ENCODE measurements at regions not wholly inside any gene's neighbourhood (a gene's known extent, or its start where the extent isn't known, plus 50 kb on each side); places are given as distances from the start of the nearest gene placed in this dataset.
A peak's percentile ranks its signal among the peaks of the same experiment; 100 is the strongest.

DNA sequence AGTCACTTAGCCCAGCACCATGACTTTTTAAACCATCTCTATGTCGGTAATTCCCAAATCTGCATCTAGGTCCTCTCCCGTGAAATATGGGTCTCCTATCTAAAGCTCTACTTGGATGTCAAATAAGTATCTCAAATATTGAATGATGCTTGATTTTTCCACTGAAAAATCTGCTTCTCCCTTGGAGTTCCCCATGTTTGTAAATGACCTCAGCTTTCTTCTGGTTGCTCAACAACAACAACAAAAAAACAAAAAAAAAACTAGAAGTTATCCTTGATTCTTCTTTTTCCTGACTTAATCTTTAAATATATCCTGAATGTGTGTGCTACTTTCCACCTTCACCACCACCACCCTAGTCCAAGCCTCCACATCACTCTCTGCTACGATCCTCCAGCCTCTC is 307.5 kb upstream of the UBE2E2 start:
- no peak for TF ChIP-seq Cebpa-rat (IDR thresholded peaks at IDR 0.05)
- Histone ChIP-seq H3K4me3 (no peak overlapping the region), H3K4me2 (no peak overlapping the region; a peak in 1 of 22 replicates), H3K27me3 (no peaks in the 10 kb centered on the region), H3K9me3 (replicated peaks in 1 of 11) (peaks cover 0 to under 1% (median 0%) of the 10 kb centered on the region in 11 experiments; a peak in 1 of 22 replicates), H3K36me3 (no peaks in the 10 kb centered on the region), H3K4me1 (peaks cover 0 to 7% (median 0%) of the 10 kb centered on the region in 10 experiments; a peak in 1 of 20 replicates), H3K9ac (no peak overlapping the region), H3K27ac (no peak overlapping the region), H4K20me1 (no peaks in the 10 kb centered on the region)

DNA sequence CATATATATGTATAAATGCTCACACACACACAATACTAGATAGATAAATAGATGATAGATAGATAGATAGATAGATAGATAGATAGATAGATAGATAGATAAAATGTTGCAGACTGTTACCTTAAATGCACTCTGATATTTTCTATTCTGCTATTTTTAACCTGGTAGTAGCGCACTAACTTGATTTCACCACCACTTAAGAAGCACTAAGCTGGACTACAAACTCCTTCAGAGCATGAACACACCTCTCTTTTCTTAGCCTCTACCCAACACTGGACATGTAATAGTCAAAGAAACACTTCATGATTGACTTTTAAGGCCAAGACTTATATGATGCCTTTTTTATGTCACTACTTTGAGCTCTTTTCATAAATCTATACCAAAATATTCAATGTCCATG is 304.6 kb upstream of the UBE2E2 start:
- no peak overlapping the region for H3K27ac ChIP-seq
- no peak overlapping the region for H3K9ac ChIP-seq
- no peak for TF ChIP-seq Cebpa-rat (IDR thresholded peaks at IDR 0.05)
- H3K36me3 ChIP-seq, result no peaks in the 10 kb centered on the region
- H3K9me3 ChIP-seq (replicated peaks in 1 of 11), result peaks cover 11 to 15% (median 13%) of the 10 kb centered on the region in 11 experiments; a peak in 18 of 22 replicates
- no peaks in the 10 kb centered on the region for H4K20me1 ChIP-seq
- no peak overlapping the region for H3K4me3 ChIP-seq
- H3K27me3 ChIP-seq, result no peaks in the 10 kb centered on the region
- peaks cover 0 to 7% (median 0%) of the 10 kb centered on the region in 10 experiments; a peak in 1 of 20 replicates for H3K4me1 ChIP-seq
- H3K4me2 ChIP-seq, result no peak overlapping the region

DNA sequence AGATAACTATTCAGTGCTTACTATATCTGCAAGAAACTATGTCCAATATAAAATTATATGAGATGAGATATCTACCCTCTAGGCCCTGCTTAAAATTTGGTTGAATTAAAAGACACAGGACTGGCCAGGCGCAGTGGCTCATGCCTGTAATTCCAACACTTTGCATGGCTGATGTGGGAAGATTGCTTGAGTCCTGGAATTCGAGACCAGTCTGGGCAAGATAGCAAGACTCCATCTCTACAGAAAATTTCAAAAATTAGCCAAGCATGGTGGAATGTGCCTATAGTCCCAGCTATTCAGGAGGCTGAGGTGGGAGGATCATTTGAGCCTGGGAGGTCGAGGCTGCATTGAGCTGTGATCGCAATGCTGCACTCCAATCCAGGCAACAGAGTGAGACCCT is 303.7 kb upstream of the UBE2E2 start:
- Histone ChIP-seq H3K36me3 (no peaks in the 10 kb centered on the region), H3K4me2 (no peak overlapping the region), H3K9me3 (replicated peaks in 1 of 11) (peaks cover 11 to 15% (median 13%) of the 10 kb centered on the region in 11 experiments; a peak in 18 of 22 replicates), H4K20me1 (no peaks in the 10 kb centered on the region), H3K27me3 (no peaks in the 10 kb centered on the region), H3K9ac (no peak overlapping the region), H3K4me3 (no peak overlapping the region), H3K27ac (no peak overlapping the region), H3K4me1 (peaks cover 0 to 7% (median 0%) of the 10 kb centered on the region in 10 experiments; a peak in 1 of 20 replicates)
- no peak for TF ChIP-seq Cebpa-rat (IDR thresholded peaks at IDR 0.05)

DNA sequence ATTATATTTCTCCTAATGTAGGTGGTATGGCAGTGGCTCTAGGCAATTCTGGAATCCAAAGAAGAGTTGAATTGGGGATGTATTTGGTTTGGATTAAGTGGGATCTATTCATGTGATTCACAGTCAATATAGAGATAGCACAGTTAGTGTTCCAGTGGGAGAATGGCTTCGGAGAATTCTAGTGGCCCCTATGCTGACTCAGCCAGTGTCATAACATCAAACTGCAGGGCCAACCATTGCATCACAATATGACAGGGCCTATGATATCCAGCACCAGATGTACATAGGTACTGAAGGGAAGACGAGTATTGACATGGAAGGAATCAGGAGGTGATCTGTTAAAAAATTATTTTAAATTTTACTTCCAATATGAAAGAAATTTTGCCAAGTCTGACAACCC is 302.8 kb upstream of the UBE2E2 start:
- Histone ChIP-seq H3K9ac (no peak overlapping the region), H3K4me1 (peaks cover 0 to 7% (median 0%) of the 10 kb centered on the region in 10 experiments; a peak in 1 of 20 replicates), H3K27me3 (no peaks in the 10 kb centered on the region), H3K9me3 (replicated peaks in 1 of 11) (peaks cover 11 to 15% (median 13%) of the 10 kb centered on the region in 11 experiments; a peak in 18 of 22 replicates), H3K4me3 (no peak overlapping the region), H3K27ac (no peak overlapping the region), H4K20me1 (no peaks in the 10 kb centered on the region), H3K4me2 (no peak overlapping the region), H3K36me3 (no peaks in the 10 kb centered on the region)
- no peak for TF ChIP-seq Cebpa-rat (IDR thresholded peaks at IDR 0.05)

GRCh38 chr3:22901684-22902083 is 301.4 kb upstream of the UBE2E2 start:
- Histone ChIP-seq H3K27me3 (no peaks in the 10 kb centered on the region), H3K4me3 (no peak overlapping the region), H3K4me2 (no peak overlapping the region), H3K9me3 (replicated peaks in 1 of 11) (peaks cover 11 to 15% (median 13%) of the 10 kb centered on the region in 11 experiments; a peak in 18 of 22 replicates), H3K36me3 (no peaks in the 10 kb centered on the region), H3K4me1 (peaks cover 0 to under 1% (median 0%) of the 10 kb centered on the region in 10 experiments; a peak in 1 of 20 replicates), H4K20me1 (no peaks in the 10 kb centered on the region), H3K9ac (no peak overlapping the region), H3K27ac (no peak overlapping the region)
- TF ChIP-seq Cebpa-rat (IDR thresholded peaks at IDR 0.05), result no peak

DNA sequence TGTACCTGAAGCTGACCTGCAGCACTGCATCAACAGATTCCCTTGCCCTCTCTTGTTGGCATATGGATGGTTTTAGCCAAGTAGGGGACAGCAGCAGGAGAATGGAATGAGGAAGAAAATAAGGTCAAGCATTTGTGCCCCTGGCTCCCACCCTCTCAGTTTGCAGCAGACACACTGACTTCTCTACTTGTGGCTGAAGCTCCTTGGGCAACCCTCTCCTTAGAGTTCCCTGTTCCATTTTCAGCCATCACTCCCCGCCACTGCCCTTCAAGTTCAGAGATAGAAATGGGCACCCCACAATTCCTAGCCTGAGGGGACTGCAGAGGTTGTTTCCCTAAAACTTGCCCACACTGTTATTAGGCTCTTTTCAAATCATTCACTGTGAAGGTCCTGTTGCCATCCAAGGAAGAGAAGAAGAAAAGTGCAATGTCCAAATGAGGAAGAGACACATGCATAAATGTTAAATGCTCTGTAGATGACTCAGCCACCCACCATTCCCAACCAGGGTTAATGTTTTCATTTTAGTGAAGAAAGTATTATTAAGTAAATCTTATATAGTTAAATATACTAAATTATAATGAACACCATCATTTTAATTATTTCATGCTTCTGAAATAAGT is 295.9 kb upstream of the UBE2E2 start:
- Histone ChIP-seq H3K4me3 (no peak overlapping the region), H3K36me3 (no peaks in the 10 kb centered on the region), H3K9ac (no peak overlapping the region), H3K4me2 (peak overlapping the region in 2 of 11 experiments; percentile 35 to 37; a peak in 3 of 22 replicates), H3K4me1 (peaks cover 0 to 15% (median 0%) of the 10 kb centered on the region in 10 experiments; a peak in 3 of 20 replicates), H3K27me3 (no peaks in the 10 kb centered on the region), H3K27ac (no peak overlapping the region), H3K9me3 (replicated peaks in 1 of 11) (peaks cover 2 to 6% (median 4%) of the 10 kb centered on the region in 11 experiments; a peak in 15 of 22 replicates), H4K20me1 (no peaks in the 10 kb centered on the region)
- no peak for TF ChIP-seq Cebpa-rat (IDR thresholded peaks at IDR 0.05)

GRCh38 chr3:22907796-22908195 is 295.3 kb upstream of the UBE2E2 start:
- Histone ChIP-seq H3K4me3 (no peak overlapping the region), H3K9me3 (replicated peaks in 1 of 11) (peaks cover 0 to under 1% (median 0%) of the 10 kb centered on the region in 11 experiments; a peak in 1 of 22 replicates), H3K27me3 (no peaks in the 10 kb centered on the region), H3K4me1 (peaks cover 0 to 15% (median 0%) of the 10 kb centered on the region in 10 experiments; a peak in 3 of 20 replicates), H3K9ac (no peak overlapping the region), H3K27ac (no peak overlapping the region), H3K4me2 (no peak overlapping the region; a peak in 1 of 22 replicates), H3K36me3 (no peaks in the 10 kb centered on the region), H4K20me1 (no peaks in the 10 kb centered on the region)
- no peak for TF ChIP-seq Cebpa-rat (IDR thresholded peaks at IDR 0.05)

DNA sequence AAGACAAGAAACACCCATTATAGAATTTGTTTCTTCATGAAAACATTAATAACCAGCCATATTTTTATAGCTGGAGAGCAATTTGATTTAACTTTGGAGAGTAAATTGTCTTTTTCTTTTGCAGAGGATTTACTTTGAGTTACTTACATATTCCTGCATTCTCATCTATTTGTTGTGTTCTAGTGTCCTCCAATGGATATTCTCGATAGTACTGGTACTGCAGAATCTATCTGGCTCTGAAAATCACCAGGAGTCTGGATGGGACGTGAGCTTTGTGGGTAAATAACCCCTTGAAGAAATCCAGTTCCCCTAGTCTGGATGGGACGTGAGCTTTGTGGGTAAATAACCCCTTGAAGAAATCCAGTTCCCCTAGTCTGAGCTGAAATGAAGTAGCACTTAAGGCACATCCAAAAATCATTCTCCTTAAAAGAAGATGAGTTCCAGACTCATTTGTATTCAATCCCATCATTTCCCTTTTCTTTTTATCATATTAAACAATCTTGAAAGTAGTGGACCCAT is 294.1 kb upstream of the UBE2E2 start:
- Histone ChIP-seq H3K27ac (no peak overlapping the region), H3K4me3 (no peak overlapping the region), H3K9ac (no peak overlapping the region), H3K4me1 (peaks cover 0 to 15% (median 0%) of the 10 kb centered on the region in 10 experiments; a peak in 3 of 20 replicates), H3K27me3 (no peaks in the 10 kb centered on the region), H4K20me1 (no peaks in the 10 kb centered on the region), H3K9me3 (replicated peaks in 1 of 11) (no peaks in the 10 kb centered on the region), H3K4me2 (no peak overlapping the region), H3K36me3 (no peaks in the 10 kb centered on the region)
- no peak for TF ChIP-seq Cebpa-rat (IDR thresholded peaks at IDR 0.05)

DNA sequence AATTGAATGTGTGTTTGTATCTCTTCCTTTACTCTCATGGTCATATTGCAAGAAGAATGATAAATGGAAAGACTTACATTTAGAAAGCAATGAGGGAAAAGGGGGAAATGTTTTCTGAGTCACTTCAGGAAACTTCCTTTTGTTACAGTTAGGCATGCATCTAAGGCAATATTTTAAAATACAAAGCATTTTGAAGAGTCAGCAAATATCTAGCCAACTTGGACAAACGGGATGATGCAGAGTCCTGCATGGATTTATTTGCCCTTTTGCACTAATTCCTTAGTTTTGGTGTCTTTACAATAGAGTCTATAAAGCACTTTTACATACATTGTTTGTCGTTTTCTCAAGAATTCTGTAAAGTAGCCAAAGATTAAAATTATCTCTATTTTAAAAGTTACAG is 286.2 kb upstream of the UBE2E2 start:
- no peaks in the 10 kb centered on the region for H3K27me3 ChIP-seq
- H3K9ac ChIP-seq, result no peak overlapping the region
- no peaks in the 10 kb centered on the region; a peak in 1 of 20 replicates for H3K4me1 ChIP-seq
- no peaks in the 10 kb centered on the region for H3K36me3 ChIP-seq
- H3K27ac ChIP-seq, result no peak overlapping the region
- H3K4me2 ChIP-seq, result no peak overlapping the region
- no peak for TF ChIP-seq Cebpa-rat (IDR thresholded peaks at IDR 0.05)
- H3K4me3 ChIP-seq, result no peak overlapping the region
- no peaks in the 10 kb centered on the region for H4K20me1 ChIP-seq
- H3K9me3 ChIP-seq (replicated peaks in 1 of 11), result no peaks in the 10 kb centered on the region
